HCT116 (cell line): ENCODE measurements at regions not wholly inside any gene's neighbourhood (a gene's known extent, or its start where the extent isn't known, plus 50 kb on each side); places are given as distances from the start of the nearest gene placed in this dataset.

Experiments used
- ATAC-seq: fragments of 200-7000 bp; cut with Tn5 transposase; 2 replicates; pipeline ENCODE4 v1.9.1; 2020; ENCODE audit warnings: mild to moderate bottlenecking, moderate library complexity
- BruUV-seq: library from RNA; stranded (reverse); fragments of 400-500 nt; replicated peaks from 2 replicates; lab custom pipeline; 2021; lab: Mats Ljungman, UMichigan
- CTCF ChIA-PET: fragments of 300-600 bp; sonication (Branson Sonifier 250); formaldehyde crosslinking; loops from one replicate; lab custom pipeline; 2021; ENCODE audit warnings: antibody characterized with exemption; lab: Charles Lee
- POLR2A ChIA-PET: fragments of 300-600, 350-600 bp; sonication (Branson Sonifier 250); formaldehyde crosslinking; loops from one replicate; lab custom pipeline; 2021; ENCODE audit warnings: antibody characterized with exemption; lab: Charles Lee
- RAD21 ChIA-PET, 2 experiments: fragments of 300-600 bp; sonication (Branson Sonifier 250); formaldehyde crosslinking; loops; one replicate each; lab custom pipeline; 2023; ENCODE audit warnings: low total read pairs in 2 of 2; ENCODE audit not compliant: uncharacterized antibody in 2 of 2, unreplicated experiment in 2 of 2, low non-redundant PET in 1 of 2; lab: Charles Lee
- DNase-seq: peaks from one replicate; pipeline ENCODE4 v3.0.0-alpha.2; 2010; ENCODE audit warnings: low read depth, low spot score
- H2AFZ ChIP-seq: fragments of 200-600 bp; shearing (Covaris generic), sonication (generic); 2 replicates; pipeline ENCODE4 v1.6.1; 2017; ENCODE audit warnings: low read depth, mixed run types, mixed read lengths, antibody characterized with exemption, low read length; ENCODE audit not compliant: poor library complexity, severe bottlenecking
- H3K27ac ChIP-seq: 2 replicates; pipeline ENCODE4 v1.5.1; 2012; ENCODE audit warnings: low read depth, low read length
- H3K27me3 ChIP-seq: fragments of 200-600 bp; sonication (generic); 2 replicates; pipeline ENCODE4 v1.6.1; 2016; ENCODE audit warnings: mixed run types, low read length, mixed read lengths; ENCODE audit not compliant: insufficient read depth
- H3K36me3 ChIP-seq, 2 experiments: fragments of 200-500 bp in 1 of 2; fragments of 200-600 bp in 1 of 2; sonication (Bioruptor generic) in 1 of 2; sonication (generic) in 1 of 2; 2 replicates each; pipeline versions ENCODE4 v1.5.1 to v1.6.1; 2014 to 2016; ENCODE audit warnings: low read length in 2 of 2, inconsistent platforms in 1 of 2, mixed read lengths in 1 of 2, mixed run types in 1 of 2; ENCODE audit not compliant: insufficient read depth in 2 of 2, control insufficient read depth in 1 of 2
- H3K4me1 ChIP-seq, 2 experiments: fragments of 200-600 bp in 1 of 2; sonication (generic) in 1 of 2; 2 replicates each; pipeline versions ENCODE4 v1.5.1 to v1.6.1; 2012 to 2017; ENCODE audit warnings: low read length in 2 of 2, inconsistent platforms in 1 of 2, mild to moderate bottlenecking in 1 of 2, mixed read lengths in 1 of 2, mixed run types in 1 of 2, moderate library complexity in 1 of 2; ENCODE audit not compliant: insufficient read depth in 2 of 2, control insufficient read depth in 1 of 2
- H3K4me2 ChIP-seq: fragments of 200-600 bp; sonication (generic); 2 replicates; pipeline ENCODE4 v1.6.1; 2017; ENCODE audit warnings: mixed run types, low read length, mixed read lengths
- H3K4me3 ChIP-seq, 2 experiments: fragments of 200-600 bp in 1 of 2; sonication (generic) in 1 of 2; replicated peaks in 1 of 2; 2 replicates each; pipeline ENCODE4 v1.5.1; 2011 to 2016; ENCODE audit warnings: low read length in 2 of 2, control low read depth in 1 of 2, low read depth in 1 of 2, mild to moderate bottlenecking in 1 of 2, mixed read lengths in 1 of 2, mixed run types in 1 of 2
- H3K79me2 ChIP-seq: fragments of 200-600 bp; sonication (generic); 2 replicates; pipeline ENCODE4 v1.6.1; 2017; ENCODE audit warnings: mild to moderate bottlenecking, mixed run types, low read length, moderate library complexity, mixed read lengths; ENCODE audit not compliant: insufficient read depth
- H3K9ac ChIP-seq: fragments of 200-600 bp; sonication (generic); 2 replicates; pipeline ENCODE4 v1.6.1; 2016; ENCODE audit warnings: low read length, mixed read lengths
- H3K9me2 ChIP-seq: fragments of 200-600 bp; sonication (generic), shearing (Covaris generic); 2 replicates; pipeline ENCODE4 v1.6.1; 2017; ENCODE audit warnings: mixed run types, mild to moderate bottlenecking, moderate library complexity; ENCODE audit not compliant: insufficient read depth
- H3K9me3 ChIP-seq, 2 experiments: fragments of 200-500 bp in 1 of 2; fragments of 200-600 bp in 1 of 2; sonication (Bioruptor generic) in 1 of 2; sonication (generic) in 1 of 2; 2 replicates each; pipeline ENCODE4 v1.6.1; 2014 to 2017; ENCODE audit warnings: low read length in 2 of 2, mixed read lengths in 2 of 2, inconsistent platforms in 1 of 2, low read depth in 1 of 2, mild to moderate bottlenecking in 1 of 2, mixed run types in 1 of 2, moderate library complexity in 1 of 2; ENCODE audit not compliant: control insufficient read depth in 1 of 2, insufficient read depth in 1 of 2
- H4K20me1 ChIP-seq: fragments of 200-600 bp; sonication (generic), shearing (Covaris generic); 2 replicates; pipeline ENCODE4 v1.6.1; 2017; ENCODE audit warnings: mixed run types, mild to moderate bottlenecking, moderate library complexity; ENCODE audit not compliant: insufficient read depth
- EGR1 ChIP-seq: IDR thresholded peaks from 2 replicates; pipeline ENCODE4 v1.6.1; 2012; ENCODE audit warnings: low read depth
- ELF1 ChIP-seq: IDR thresholded peaks from 2 replicates; pipeline ENCODE4 v1.6.1; 2012; ENCODE audit warnings: low read depth, borderline replicate concordance
- EZH2 ChIP-seq: fragments of 200-600 bp; sonication (generic); IDR thresholded peaks from 2 replicates; pipeline ENCODE4 v1.6.1; 2017; ENCODE audit warnings: antibody characterized with exemption, mixed run types
- EZH2phosphoT487 ChIP-seq: fragments of 200-600 bp; IDR thresholded peaks from 2 replicates; pipeline ENCODE4 v1.6.1; 2018; ENCODE audit warnings: antibody characterized with exemption, borderline replicate concordance
- FOSL1 ChIP-seq: IDR thresholded peaks from 2 replicates; pipeline ENCODE4 v1.6.1; 2012; ENCODE audit warnings: low read depth
- RAD21 ChIP-seq: IDR thresholded peaks from 2 replicates; pipeline ENCODE4 v1.6.1; 2012; ENCODE audit warnings: low read depth, mild to moderate bottlenecking
- SIN3A ChIP-seq: IDR thresholded peaks from 2 replicates; pipeline ENCODE4 v1.6.1; 2012; ENCODE audit warnings: low read depth
- SRF ChIP-seq: IDR thresholded peaks from 2 replicates; pipeline ENCODE4 v1.6.1; 2012; ENCODE audit warnings: low read depth
- TCF7L2 ChIP-seq: IDR thresholded peaks from 2 replicates; pipeline ENCODE4 v1.7.0; 2011; ENCODE audit warnings: borderline replicate concordance, inconsistent platforms; ENCODE audit not compliant: insufficient read depth, insufficient read length; ENCODE audit errors: extremely low read depth
- intact Hi-C: fragments of 100-400 bp; cut with micrococcal nuclease; formaldehyde crosslinking; loops from 2 replicates; pipeline ENCODE4 v1.10.0; 2022
- TF ChIP-seq, protein P1 (sequence below): IDR thresholded peaks from 2 replicates; pipeline ENCODE4 v1.6.1; 2012; ENCODE audit warnings: low read depth
- TF ChIP-seq, protein P2 (sequence below): IDR thresholded peaks from 2 replicates; pipeline ENCODE4 v1.6.1; 2012
- TF ChIP-seq, protein P3 (sequence below): IDR thresholded peaks from 2 replicates; pipeline ENCODE4 v1.6.1; 2012
- TF ChIP-seq, protein P4 (sequence below), 3 experiments: fragments of 200-600 bp in 1 of 3; sonication (generic) in 1 of 3; IDR thresholded peaks in 2 of 3; conservative IDR thresholded peaks in 1 of 3; 2 replicates each; pipeline ENCODE4 v1.5.1; 2012 to 2017; ENCODE audit warnings: low read depth in 2 of 3, low read length in 2 of 3, antibody characterized with exemption in 1 of 3, borderline replicate concordance in 1 of 3, control low read depth in 1 of 3, mild to moderate bottlenecking in 1 of 3, mixed read lengths in 1 of 3, mixed run types in 1 of 3, moderate library complexity in 1 of 3; ENCODE audit not compliant: insufficient read depth in 1 of 3

DNA sequence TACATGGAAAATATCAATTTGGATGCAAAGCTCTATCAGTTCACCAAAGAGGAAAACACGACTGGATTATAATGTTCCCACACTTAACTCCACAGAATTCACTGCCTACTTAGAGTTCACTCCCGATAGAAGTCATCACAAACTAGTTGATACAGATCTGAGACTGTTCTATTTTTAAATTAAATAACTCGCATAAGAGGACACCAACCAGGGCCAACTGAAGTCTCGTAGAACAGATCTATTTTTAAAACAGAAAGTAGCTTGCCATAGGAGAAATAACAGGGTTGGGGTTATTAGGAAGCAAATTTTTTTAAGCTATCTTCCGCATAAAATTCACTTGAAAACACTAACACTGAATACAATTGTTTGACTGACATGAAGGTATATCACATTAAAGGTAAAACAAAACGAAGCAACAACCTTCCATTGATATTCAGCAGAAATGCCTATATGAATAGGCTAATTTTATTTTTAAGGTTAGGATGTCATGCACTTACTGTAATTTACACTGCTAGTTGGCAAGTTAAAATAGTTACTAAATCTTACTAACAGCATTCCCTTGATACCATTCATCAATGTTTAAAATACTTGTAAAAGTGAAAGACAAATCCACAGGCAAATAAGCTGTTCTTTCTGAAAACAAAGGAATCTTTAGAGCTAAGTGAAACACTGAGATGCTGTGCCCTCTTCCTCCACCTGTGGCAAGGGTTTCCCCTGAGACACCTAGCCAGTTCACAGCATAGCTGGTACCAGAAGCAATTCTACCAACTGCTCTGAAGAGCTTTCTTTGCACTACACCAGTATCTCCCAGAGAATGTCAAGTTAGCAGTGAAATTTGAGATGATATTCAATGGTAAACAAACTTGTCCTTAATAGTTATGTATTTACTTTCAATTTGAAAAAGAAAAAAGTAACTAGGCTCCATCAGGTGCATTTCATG lies 186.7 kb upstream of the ANK3 start (continued):
- TF ChIP-seq, protein P1, sequence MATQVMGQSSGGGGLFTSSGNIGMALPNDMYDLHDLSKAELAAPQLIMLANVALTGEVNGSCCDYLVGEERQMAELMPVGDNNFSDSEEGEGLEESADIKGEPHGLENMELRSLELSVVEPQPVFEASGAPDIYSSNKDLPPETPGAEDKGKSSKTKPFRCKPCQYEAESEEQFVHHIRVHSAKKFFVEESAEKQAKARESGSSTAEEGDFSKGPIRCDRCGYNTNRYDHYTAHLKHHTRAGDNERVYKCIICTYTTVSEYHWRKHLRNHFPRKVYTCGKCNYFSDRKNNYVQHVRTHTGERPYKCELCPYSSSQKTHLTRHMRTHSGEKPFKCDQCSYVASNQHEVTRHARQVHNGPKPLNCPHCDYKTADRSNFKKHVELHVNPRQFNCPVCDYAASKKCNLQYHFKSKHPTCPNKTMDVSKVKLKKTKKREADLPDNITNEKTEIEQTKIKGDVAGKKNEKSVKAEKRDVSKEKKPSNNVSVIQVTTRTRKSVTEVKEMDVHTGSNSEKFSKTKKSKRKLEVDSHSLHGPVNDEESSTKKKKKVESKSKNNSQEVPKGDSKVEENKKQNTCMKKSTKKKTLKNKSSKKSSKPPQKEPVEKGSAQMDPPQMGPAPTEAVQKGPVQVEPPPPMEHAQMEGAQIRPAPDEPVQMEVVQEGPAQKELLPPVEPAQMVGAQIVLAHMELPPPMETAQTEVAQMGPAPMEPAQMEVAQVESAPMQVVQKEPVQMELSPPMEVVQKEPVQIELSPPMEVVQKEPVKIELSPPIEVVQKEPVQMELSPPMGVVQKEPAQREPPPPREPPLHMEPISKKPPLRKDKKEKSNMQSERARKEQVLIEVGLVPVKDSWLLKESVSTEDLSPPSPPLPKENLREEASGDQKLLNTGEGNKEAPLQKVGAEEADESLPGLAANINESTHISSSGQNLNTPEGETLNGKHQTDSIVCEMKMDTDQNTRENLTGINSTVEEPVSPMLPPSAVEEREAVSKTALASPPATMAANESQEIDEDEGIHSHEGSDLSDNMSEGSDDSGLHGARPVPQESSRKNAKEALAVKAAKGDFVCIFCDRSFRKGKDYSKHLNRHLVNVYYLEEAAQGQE, result no peak
- TF ChIP-seq EZH2phosphoT487, result no peak

DNA sequence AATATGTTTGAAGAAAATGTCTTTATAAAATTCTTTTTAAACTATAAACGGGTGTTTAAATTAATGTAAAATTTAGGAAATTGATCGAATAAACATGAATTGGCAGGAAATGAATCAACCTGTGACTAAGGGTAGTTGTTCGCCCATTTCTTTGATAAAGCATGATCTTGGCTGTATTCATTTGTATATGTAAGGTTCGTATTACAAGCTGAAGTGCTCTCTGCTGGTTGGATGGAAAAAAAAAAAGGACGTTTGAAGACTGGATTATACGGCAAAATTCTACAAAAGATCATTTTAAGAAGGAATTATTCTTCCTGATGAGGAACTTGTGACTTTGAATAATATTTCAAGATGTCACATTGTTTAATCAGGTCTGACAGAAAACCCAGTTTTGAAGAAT lies 185.4 kb upstream of the ANK3 start:
- H3K9ac ChIP-seq, result no peak overlapping the region
- ChIA-PET POLR2A (no interaction called here), RAD21 (no interaction called here), CTCF (no interaction called here)
- H3K79me2 ChIP-seq, result no peaks in the 10 kb centered on the region
- no peaks in the 10 kb centered on the region for H3K9me3 ChIP-seq
- H2AFZ ChIP-seq, result no peak overlapping the region
- H3K9me2 ChIP-seq, result no peaks in the 10 kb centered on the region
- no peak overlapping the region for H3K27ac ChIP-seq
- H3K27me3 ChIP-seq, result no peaks in the 10 kb centered on the region
- intact Hi-C loops, result no loop called here
- H3K36me3 ChIP-seq, result no peaks in the 10 kb centered on the region
- no peak overlapping the region for H3K4me3 ChIP-seq
- H3K4me1 ChIP-seq, result peaks cover 0 to 10% of the 10 kb centered on the region in 2 experiments; a peak in 3 of 4 replicates
- BruUV-seq, result no TSS peak
- DNase-seq (no peak), ATAC-seq (no peak)
- no peak overlapping the region for H3K4me2 ChIP-seq
- no peaks in the 10 kb centered on the region for H4K20me1 ChIP-seq
- no peak for TF ChIP-seq RAD21
- TF ChIP-seq, protein P2, sequence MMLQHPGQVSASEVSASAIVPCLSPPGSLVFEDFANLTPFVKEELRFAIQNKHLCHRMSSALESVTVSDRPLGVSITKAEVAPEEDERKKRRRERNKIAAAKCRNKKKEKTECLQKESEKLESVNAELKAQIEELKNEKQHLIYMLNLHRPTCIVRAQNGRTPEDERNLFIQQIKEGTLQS, result no peak
- TF ChIP-seq, protein P1, result no peak
- no peak for TF ChIP-seq EZH2
- TF ChIP-seq FOSL1, result no peak
- TF ChIP-seq, protein P3, sequence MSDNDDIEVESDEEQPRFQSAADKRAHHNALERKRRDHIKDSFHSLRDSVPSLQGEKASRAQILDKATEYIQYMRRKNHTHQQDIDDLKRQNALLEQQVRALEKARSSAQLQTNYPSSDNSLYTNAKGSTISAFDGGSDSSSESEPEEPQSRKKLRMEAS, result no peak
- no peak for TF ChIP-seq EGR1
- TF ChIP-seq SRF, result no peak
- TF ChIP-seq TCF7L2, result no peak
- TF ChIP-seq ELF1, result no peak
- TF ChIP-seq, protein P4, sequence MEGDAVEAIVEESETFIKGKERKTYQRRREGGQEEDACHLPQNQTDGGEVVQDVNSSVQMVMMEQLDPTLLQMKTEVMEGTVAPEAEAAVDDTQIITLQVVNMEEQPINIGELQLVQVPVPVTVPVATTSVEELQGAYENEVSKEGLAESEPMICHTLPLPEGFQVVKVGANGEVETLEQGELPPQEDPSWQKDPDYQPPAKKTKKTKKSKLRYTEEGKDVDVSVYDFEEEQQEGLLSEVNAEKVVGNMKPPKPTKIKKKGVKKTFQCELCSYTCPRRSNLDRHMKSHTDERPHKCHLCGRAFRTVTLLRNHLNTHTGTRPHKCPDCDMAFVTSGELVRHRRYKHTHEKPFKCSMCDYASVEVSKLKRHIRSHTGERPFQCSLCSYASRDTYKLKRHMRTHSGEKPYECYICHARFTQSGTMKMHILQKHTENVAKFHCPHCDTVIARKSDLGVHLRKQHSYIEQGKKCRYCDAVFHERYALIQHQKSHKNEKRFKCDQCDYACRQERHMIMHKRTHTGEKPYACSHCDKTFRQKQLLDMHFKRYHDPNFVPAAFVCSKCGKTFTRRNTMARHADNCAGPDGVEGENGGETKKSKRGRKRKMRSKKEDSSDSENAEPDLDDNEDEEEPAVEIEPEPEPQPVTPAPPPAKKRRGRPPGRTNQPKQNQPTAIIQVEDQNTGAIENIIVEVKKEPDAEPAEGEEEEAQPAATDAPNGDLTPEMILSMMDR (IDR thresholded peaks at IDR 0.05 in 2 of 3, conservative IDR thresholded peaks at IDR 0.05 in 1 of 3; ENCODE audit: borderline replicate concordance in 1 of 3, insufficient read depth in 1 of 3, low read depth in 2 of 3, low read length in 2 of 3), result no peak
- TF ChIP-seq SIN3A, result no peak
